Neuronal stem cell (in vitro differentiated cells): ENCODE measurements at regions not wholly inside any gene's neighbourhood (a gene's known extent, or its start where the extent isn't known, plus 50 kb on each side); places are given as distances from the start of the nearest gene placed in this dataset.
A peak's percentile ranks its signal among the peaks of the same experiment; 100 is the strongest.
"Not testable (repeated sequence)": the region's sequence is repeated elsewhere in the genome, so short reads cannot be mapped to it uniquely, and the experiment has no call there.

Source experiments
- DNase-seq: peaks from one replicate; pipeline ENCODE4 v3.0.0-alpha.2; 2013; ENCODE audit warnings: low spot score
- H2AFZ ChIP-seq: one replicate; pipeline ENCODE4 v1.6.1; 2013; ENCODE audit warnings: mild to moderate bottlenecking, low read length, inconsistent platforms
- H2AK5ac ChIP-seq: 2 replicates; pipeline ENCODE4 v1.6.1; 2013; ENCODE audit warnings: low read depth, mild to moderate bottlenecking, inconsistent platforms, low read length, moderate library complexity, mixed read lengths
- H2BK120ac ChIP-seq: 2 replicates; pipeline ENCODE4 v1.6.1; 2013; ENCODE audit warnings: low read depth, mild to moderate bottlenecking, inconsistent platforms, low read length, moderate library complexity, mixed read lengths
- H2BK12ac ChIP-seq: one replicate; pipeline ENCODE4 v1.6.1; 2013; ENCODE audit warnings: low read length, inconsistent platforms
- H2BK15ac ChIP-seq: 2 replicates; pipeline ENCODE4 v1.6.1; 2013; ENCODE audit warnings: mild to moderate bottlenecking, low read length, inconsistent platforms, mixed read lengths
- H2BK5ac ChIP-seq: one replicate; pipeline ENCODE4 v1.6.1; 2013; ENCODE audit warnings: inconsistent platforms, mild to moderate bottlenecking, low read length, moderate library complexity
- H3K14ac ChIP-seq: one replicate; pipeline ENCODE4 v1.6.1; 2013; ENCODE audit warnings: low read length, inconsistent platforms
- H3K18ac ChIP-seq: 2 replicates; pipeline ENCODE4 v1.6.1; 2013; ENCODE audit warnings: low read length, inconsistent platforms
- H3K23ac ChIP-seq: 2 replicates; pipeline ENCODE4 v1.6.1; 2013; ENCODE audit warnings: low read depth, mild to moderate bottlenecking, mixed read lengths, low read length, inconsistent platforms; ENCODE audit not compliant: poor library complexity
- H3K27ac ChIP-seq: replicated peaks from 3 replicates; pipeline ENCODE4 v1.5.1; 2013; ENCODE audit warnings: low read length, inconsistent platforms
- H3K27me3 ChIP-seq, 3 experiments: 2 replicates each; pipeline ENCODE4 v1.6.1; 2013; ENCODE audit warnings: low read length in 3 of 3, mild to moderate bottlenecking in 2 of 3, inconsistent platforms in 1 of 3, low read depth in 1 of 3, mixed read lengths in 1 of 3, moderate library complexity in 1 of 3; ENCODE audit not compliant: control insufficient read depth in 3 of 3, insufficient read depth in 3 of 3
- H3K36me3 ChIP-seq, 2 donors: replicated peaks in 1 of 2; 2 replicates each; pipeline ENCODE4 v1.6.1; 2013; ENCODE audit warnings: low read length in 2 of 2; ENCODE audit not compliant: control insufficient read depth in 2 of 2, insufficient read depth in 2 of 2
- H3K4ac ChIP-seq: 2 replicates; pipeline ENCODE4 v1.6.1; 2013; ENCODE audit warnings: inconsistent platforms, mild to moderate bottlenecking, low read length, moderate library complexity
- H3K4me1 ChIP-seq, 2 donors: 1 replicate in 1 of 2; 2 replicates in 1 of 2; pipeline ENCODE4 v1.6.1; 2013; ENCODE audit warnings: low read length in 2 of 2, low read depth in 1 of 2; ENCODE audit not compliant: control insufficient read depth in 2 of 2, insufficient read depth in 1 of 2
- H3K4me2 ChIP-seq: one replicate; pipeline ENCODE4 v1.6.1; 2013; ENCODE audit warnings: mild to moderate bottlenecking, low read length, inconsistent platforms; ENCODE audit not compliant: insufficient read depth, poor library complexity, severe bottlenecking
- H3K4me3 ChIP-seq, 2 donors: 2 replicates each; pipeline ENCODE4 v1.5.1; 2013; ENCODE audit warnings: low read length in 2 of 2, mild to moderate bottlenecking in 2 of 2, inconsistent platforms in 1 of 2, moderate library complexity in 1 of 2
- H3K79me1 ChIP-seq: one replicate; pipeline ENCODE4 v1.6.1; 2013; ENCODE audit warnings: low read depth, mild to moderate bottlenecking, inconsistent platforms, low read length, moderate library complexity
- H3K9ac ChIP-seq: one replicate; pipeline ENCODE4 v1.6.1; 2013; ENCODE audit warnings: mild to moderate bottlenecking, low read depth, low read length, inconsistent platforms; ENCODE audit not compliant: poor library complexity
- H3K9me3 ChIP-seq, 2 donors: replicated peaks in 1 of 2; 2 replicates each; pipeline versions ENCODE3 to v1.6.1; 2013; ENCODE audit warnings: low read length in 2 of 2, mild to moderate bottlenecking in 2 of 2, inconsistent platforms in 1 of 2, low read depth in 1 of 2, mixed read lengths in 1 of 2, moderate library complexity in 1 of 2; ENCODE audit not compliant: control insufficient read depth in 2 of 2, insufficient read depth in 1 of 2
- H4K8ac ChIP-seq: one replicate; pipeline ENCODE4 v1.6.1; 2013; ENCODE audit warnings: low read depth, mild to moderate bottlenecking, inconsistent platforms, low read length, moderate library complexity
- H4K91ac ChIP-seq: one replicate; pipeline ENCODE4 v1.6.1; 2013; ENCODE audit warnings: low read length, low read depth, mild to moderate bottlenecking, inconsistent platforms; ENCODE audit not compliant: poor library complexity
- WGBS, 2 donors: extraction: QIAGEN DNeasy Blood & Tissue Kit; methylation state at CpG; one replicate each; pipeline ENCODE4 v1.1.7; 2013; ENCODE audit warnings: missing lambda C conversion rate in 2 of 2, mixed read lengths in 1 of 2; ENCODE audit not compliant: insufficient read length in 2 of 2, insufficient replicate concordance in 1 of 2; ENCODE audit errors: extremely low coverage in 2 of 2; 5-methylcytosine and 5-hydroxymethylcytosine counted together

DNA sequence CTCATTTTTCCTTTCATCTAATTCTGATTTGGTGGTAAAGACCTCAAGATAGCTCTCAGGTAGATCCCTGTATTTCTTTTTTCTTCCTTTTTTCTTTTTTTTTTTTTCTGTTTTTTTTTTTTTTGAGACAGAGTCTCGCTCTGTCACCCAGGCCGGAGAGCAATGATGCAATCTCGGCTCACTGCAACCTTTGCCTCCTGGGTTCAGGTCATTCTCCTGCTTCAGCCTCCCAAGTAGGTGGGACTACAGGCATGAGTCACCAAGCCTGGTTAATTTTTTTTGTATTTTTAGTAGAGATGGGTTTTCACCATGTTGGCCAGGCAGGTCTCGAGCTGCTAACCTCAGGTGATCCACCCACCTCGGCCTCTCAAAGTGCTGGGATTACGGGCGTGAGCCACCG is 835.6 kb downstream of the STIM2 start:
- H3K9ac ChIP-seq, H3K4ac ChIP-seq, H2BK15ac ChIP-seq, H3K18ac ChIP-seq, H2BK120ac ChIP-seq, H3K23ac ChIP-seq, H2BK5ac ChIP-seq, H2AFZ ChIP-seq, H2BK12ac ChIP-seq, H2AK5ac ChIP-seq, H4K91ac ChIP-seq, H4K8ac ChIP-seq, H3K27ac ChIP-seq, H3K36me3 ChIP-seq, H3K14ac ChIP-seq, H3K27me3 ChIP-seq, H3K79me1 ChIP-seq, H3K4me3 ChIP-seq, H3K9me3 ChIP-seq, H3K4me2 ChIP-seq, DNase-seq, H3K4me1 ChIP-seq: not testable (repeated sequence)
- WGBS, 2 donors, result no CpG with 5 or more reads among the region's 8 CpGs

- H2BK120ac ChIP-seq, result no peak overlapping the region
- no peak overlapping the region for H3K4me2 ChIP-seq
- no peak overlapping the region for H4K8ac ChIP-seq
- H3K9me3 ChIP-seq, result no peaks in the 10 kb centered on the region
- no peak overlapping the region for H3K14ac ChIP-seq
- H3K23ac ChIP-seq, result no peak overlapping the region
- H2AFZ ChIP-seq, result no peak overlapping the region
- H2AK5ac ChIP-seq, result no peak overlapping the region
- H3K9ac ChIP-seq, result no peak overlapping the region
- H4K91ac ChIP-seq, result no peak overlapping the region
- no peaks in the 10 kb centered on the region for H3K36me3 ChIP-seq
- H3K4me3 ChIP-seq, result no peak overlapping the region
- no peak for DNase-seq
- no peak overlapping the region for H3K18ac ChIP-seq
- no peak overlapping the region for H2BK15ac ChIP-seq
- H3K27ac ChIP-seq, result no peak overlapping the region
- H2BK5ac ChIP-seq, result no peak overlapping the region
- no peak overlapping the region for H3K4ac ChIP-seq
- no CpG with 5 or more reads among the region's 3 CpGs for WGBS, 2 donors
- H3K79me1 ChIP-seq, result no peaks in the 10 kb centered on the region
- H2BK12ac ChIP-seq, result no peak overlapping the region
- H3K27me3 ChIP-seq, result no peaks in the 10 kb centered on the region
- H3K4me1 ChIP-seq, result no peaks in the 10 kb centered on the region
Observed at GRCh38 chr4:27701606-27702005, 841.0 kb downstream of the STIM2 start.

GRCh38 chr4:27702730-27703431 is 842.2 kb downstream of the STIM2 start:
- no peak for DNase-seq
- H3K27ac ChIP-seq, result no peak overlapping the region

GRCh38 chr4:27703771-27704170 is 843.1 kb downstream of the STIM2 start:
- Histone ChIP-seq H2BK5ac (no peak overlapping the region), H3K4me1 (no peaks in the 10 kb centered on the region), H2BK12ac (no peak overlapping the region), H3K27me3 (no peaks in the 10 kb centered on the region), H2BK15ac (no peak overlapping the region), H3K14ac (no peak overlapping the region), H2AFZ (no peak overlapping the region), H4K91ac (no peak overlapping the region), H3K36me3 (no peaks in the 10 kb centered on the region), H3K9ac (no peak overlapping the region), H2AK5ac (no peak overlapping the region), H3K4me2 (no peak overlapping the region), H2BK120ac (no peak overlapping the region), H4K8ac (no peak overlapping the region), H3K79me1 (no peaks in the 10 kb centered on the region), H3K4ac (no peak overlapping the region), H3K27ac (no peak overlapping the region), H3K4me3 (no peak overlapping the region), H3K18ac (no peak overlapping the region), H3K9me3 (no peaks in the 10 kb centered on the region), H3K23ac (no peak overlapping the region)
- WGBS, 2 donors, result no CpG with 5 or more reads among the region's 4 CpGs
- no peak for DNase-seq

More at GRCh38 chr4:27702730-27703431, 842.2 kb downstream of the STIM2 start:
- Histone ChIP-seq H3K27me3 (no peaks in the 10 kb centered on the region), H3K4me3 (no peak overlapping the region), H2BK12ac (no peak overlapping the region), H2BK15ac (no peak overlapping the region), H2BK5ac (no peak overlapping the region), H3K4ac (no peak overlapping the region), H3K4me2 (no peak overlapping the region), H2AK5ac (no peak overlapping the region), H2BK120ac (no peak overlapping the region), H2AFZ (peak overlapping the region; percentile 42), H4K91ac (no peak overlapping the region), H3K4me1 (no peaks in the 10 kb centered on the region), H3K18ac (no peak overlapping the region), H3K36me3 (no peaks in the 10 kb centered on the region), H4K8ac (no peak overlapping the region), H3K9ac (no peak overlapping the region), H3K23ac (no peak overlapping the region), H3K79me1 (no peaks in the 10 kb centered on the region), H3K9me3 (no peaks in the 10 kb centered on the region), H3K14ac (no peak overlapping the region)
- WGBS, 2 donors, result no CpG with 5 or more reads among the region's 5 CpGs
